Breast epithelium (tissue), 3 donors: ENCODE measurements at regions not wholly inside any gene's neighbourhood (a gene's known extent, or its start where the extent isn't known, plus 50 kb on each side); places are given as distances from the start of the nearest gene placed in this dataset.

ENCODE experiments used
- POLR2A ChIP-seq: fragments of 450-650 bp; IDR thresholded peaks from one replicate; pipeline ENCODE4 v1.6.1; 2016; ENCODE audit warnings: antibody characterized with exemption, mild to moderate bottlenecking, moderate library complexity
- POLR2AphosphoS5 ChIP-seq, 3 donors: sonication (generic); formaldehyde crosslinking; IDR thresholded peaks; one replicate each; pipeline ENCODE4 v1.6.1; 2017; ENCODE audit warnings: antibody characterized with exemption in 3 of 3
- TF ChIP-seq, protein P1 (sequence below), 3 donors: fragments of 450-650 bp; IDR thresholded peaks; one replicate each; pipeline ENCODE4 v1.5.1; 2016 to 2017; ENCODE audit warnings: antibody characterized with exemption in 3 of 3, mild to moderate bottlenecking in 3 of 3, moderate library complexity in 3 of 3

DNA sequence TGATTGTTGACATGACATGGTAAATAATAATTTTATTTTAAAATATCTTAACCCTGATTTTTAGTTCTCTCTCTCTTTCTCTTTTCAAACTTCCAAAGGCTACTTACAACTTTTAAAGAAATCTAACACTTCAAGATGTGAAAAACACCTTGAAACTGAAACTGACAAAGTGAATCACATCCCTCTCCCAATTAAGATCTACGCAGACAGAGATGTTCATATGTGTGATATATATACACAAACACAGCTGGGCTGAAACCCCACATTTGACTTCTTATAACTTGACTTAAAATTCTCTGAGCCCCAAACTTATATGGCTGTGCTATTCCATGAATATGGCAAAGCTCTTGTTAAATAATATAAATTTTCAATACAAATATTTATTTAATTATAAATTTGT lies 261.2 kb upstream of the PTPRD start:
- TF ChIP-seq, protein P1, sequence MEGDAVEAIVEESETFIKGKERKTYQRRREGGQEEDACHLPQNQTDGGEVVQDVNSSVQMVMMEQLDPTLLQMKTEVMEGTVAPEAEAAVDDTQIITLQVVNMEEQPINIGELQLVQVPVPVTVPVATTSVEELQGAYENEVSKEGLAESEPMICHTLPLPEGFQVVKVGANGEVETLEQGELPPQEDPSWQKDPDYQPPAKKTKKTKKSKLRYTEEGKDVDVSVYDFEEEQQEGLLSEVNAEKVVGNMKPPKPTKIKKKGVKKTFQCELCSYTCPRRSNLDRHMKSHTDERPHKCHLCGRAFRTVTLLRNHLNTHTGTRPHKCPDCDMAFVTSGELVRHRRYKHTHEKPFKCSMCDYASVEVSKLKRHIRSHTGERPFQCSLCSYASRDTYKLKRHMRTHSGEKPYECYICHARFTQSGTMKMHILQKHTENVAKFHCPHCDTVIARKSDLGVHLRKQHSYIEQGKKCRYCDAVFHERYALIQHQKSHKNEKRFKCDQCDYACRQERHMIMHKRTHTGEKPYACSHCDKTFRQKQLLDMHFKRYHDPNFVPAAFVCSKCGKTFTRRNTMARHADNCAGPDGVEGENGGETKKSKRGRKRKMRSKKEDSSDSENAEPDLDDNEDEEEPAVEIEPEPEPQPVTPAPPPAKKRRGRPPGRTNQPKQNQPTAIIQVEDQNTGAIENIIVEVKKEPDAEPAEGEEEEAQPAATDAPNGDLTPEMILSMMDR (IDR thresholded peaks at IDR 0.05), result no peak
- TF ChIP-seq POLR2A (no peak), POLR2AphosphoS5 (IDR thresholded peaks at IDR 0.05) (no peak)
